ENCODE measurements at regions not wholly inside any gene's neighbourhood (a gene's known extent, or its start where the extent isn't known, plus 50 kb on each side); places are given as distances from the start of the nearest gene placed in this dataset.

GRCh38 chr2:234235191-234235590 lies 184.7 kb downstream of the SPP2 start:
- no peaks in the 10 kb centered on the region for H4K20me1 ChIP-seq (ENCODE audit: insufficient read depth, low read length)
- Mint-ChIP-seq H3K27me3 (ENCODE audit: low read depth in 3 of 3) (peaks cover 4 to 8% (median 6%) of the 10 kb centered on the region in 3 donors), H3K4me1 (no peaks in the 10 kb centered on the region), H3K9me3 (peaks cover 0 to 3% (median 0%) of the 10 kb centered on the region in 7 donors), H3K27ac (no peak overlapping the region), H3K36me3 (no peaks in the 10 kb centered on the region), H3K4me3 (no peak overlapping the region)
- H3K79me2 ChIP-seq (ENCODE audit: insufficient read depth, low read length), result no peaks in the 10 kb centered on the region
- H3K27ac ChIP-seq (ENCODE audit: low read depth in 1 of 2, low read length in 2 of 2), result no peak overlapping the region
- intact Hi-C loops (cut with micrococcal nuclease), result no loop called here
- no peaks in the 10 kb centered on the region for H3K27me3 ChIP-seq (ENCODE audit: control insufficient read depth in 2 of 2, insufficient read depth in 2 of 2, low read length in 2 of 2)
- no peak overlapping the region for H3K9ac ChIP-seq (ENCODE audit: insufficient read depth, low read length, poor library complexity, severe bottlenecking)
- H3K9me3 ChIP-seq (replicated peaks in 1 of 2; ENCODE audit: control insufficient read depth in 1 of 2, insufficient read depth in 1 of 2, low read length in 2 of 2), result no peaks in the 10 kb centered on the region
- no peak overlapping the region for H2AFZ ChIP-seq (ENCODE audit: insufficient read depth, low read depth, low read length, poor library complexity, severe bottlenecking)
- no peak overlapping the region for H3K4me3 ChIP-seq (replicated peaks in 1 of 3; ENCODE audit: low read depth in 2 of 3, low read length in 3 of 3)
- TF ChIP-seq CTCF (IDR thresholded peaks at IDR 0.05), result no peak
- no peak overlapping the region for H3K4me2 ChIP-seq (replicated peaks; ENCODE audit: extremely low read depth, low read length, poor library complexity, severe bottlenecking)
- DNase-seq, result no peak
- no peaks in the 10 kb centered on the region for H3K4me1 ChIP-seq (ENCODE audit: control insufficient read depth in 1 of 2, insufficient read depth in 2 of 2, low read length in 2 of 2)
- no peaks in the 10 kb centered on the region for H3K36me3 ChIP-seq (replicated peaks in 1 of 2; ENCODE audit: control insufficient read depth in 1 of 2, insufficient read depth in 2 of 2, low read length in 2 of 2)

- TF ChIP-seq CTCF (IDR thresholded peaks at IDR 0.05), result no peak
- no CpG with 5 or more reads among the region's 1 CpG for WGBS (ENCODE audit: insufficient coverage)
- Histone ChIP-seq H3K9ac (ENCODE audit: insufficient read depth, low read length, poor library complexity, severe bottlenecking) (no peak overlapping the region), H3K27me3 (ENCODE audit: control insufficient read depth in 2 of 2, insufficient read depth in 2 of 2, low read length in 2 of 2) (no peaks in the 10 kb centered on the region), H3K27ac (ENCODE audit: low read depth in 1 of 2, low read length in 2 of 2) (no peak overlapping the region), H3K4me1 (ENCODE audit: control insufficient read depth in 1 of 2, insufficient read depth in 2 of 2, low read length in 2 of 2) (no peaks in the 10 kb centered on the region), H4K20me1 (ENCODE audit: insufficient read depth, low read length) (no peaks in the 10 kb centered on the region), H3K4me2 (replicated peaks; ENCODE audit: extremely low read depth, low read length, poor library complexity, severe bottlenecking) (no peak overlapping the region), H3K4me3 (replicated peaks in 1 of 3; ENCODE audit: low read depth in 2 of 3, low read length in 3 of 3) (no peak overlapping the region), H3K36me3 (replicated peaks in 1 of 2; ENCODE audit: control insufficient read depth in 1 of 2, insufficient read depth in 2 of 2, low read length in 2 of 2) (no peaks in the 10 kb centered on the region), H3K9me3 (replicated peaks in 1 of 2; ENCODE audit: control insufficient read depth in 1 of 2, insufficient read depth in 1 of 2, low read length in 2 of 2) (no peaks in the 10 kb centered on the region), H2AFZ (ENCODE audit: insufficient read depth, low read depth, low read length, poor library complexity, severe bottlenecking) (no peak overlapping the region), H3K79me2 (ENCODE audit: insufficient read depth, low read length) (no peaks in the 10 kb centered on the region)
- intact Hi-C loops (cut with micrococcal nuclease), result no loop called here
- H3K36me3 Mint-ChIP-seq, result no peaks in the 10 kb centered on the region
- DNase-seq, result no peak
- H3K4me3 Mint-ChIP-seq, result no peak overlapping the region
- no peak overlapping the region for H3K27ac Mint-ChIP-seq
- peaks cover 4 to 8% (median 4%) of the 10 kb centered on the region in 3 donors for H3K27me3 Mint-ChIP-seq (ENCODE audit: low read depth in 3 of 3)
- peaks cover 0 to 3% (median 0%) of the 10 kb centered on the region in 7 donors for H3K9me3 Mint-ChIP-seq
- H3K4me1 Mint-ChIP-seq, result no peaks in the 10 kb centered on the region
These were observed 181.0 kb downstream of the SPP2 start for GRCh38 chr2:234231460-234231859.
